LNCAP (cell line): ENCODE measurements at regions not wholly inside any gene's neighbourhood (a gene's known extent, or its start where the extent isn't known, plus 50 kb on each side); places are given as distances from the start of the nearest gene placed in this dataset.

ENCODE experiments used
- CTCF ChIP-seq: fragments of 450-650 bp; IDR thresholded peaks from 2 replicates; pipeline ENCODE4 v1.5.1; 2017; ENCODE audit warnings: mild to moderate bottlenecking

- TF ChIP-seq CTCF, result no peak
Measured at GRCh38 chr3:159560214-159560979, 428.2 kb upstream of the IL12A start.

GRCh38 chr3:159565313-159565712, 423.3 kb upstream of the IL12A start:
- TF ChIP-seq CTCF, result no peak

GRCh38 chr3:159583662-159584061, 405.0 kb upstream of the IL12A start:
- TF ChIP-seq CTCF, result no peak

GRCh38 chr3:159584421-159584820, 404.2 kb upstream of the IL12A start:
- TF ChIP-seq CTCF, result no peak

- peak; percentile 53; the same call in 1 of the 2 replicates for TF ChIP-seq CTCF
Measured at GRCh38 chr3:159586571-159587202, 401.9 kb upstream of the IL12A start.

DNA sequence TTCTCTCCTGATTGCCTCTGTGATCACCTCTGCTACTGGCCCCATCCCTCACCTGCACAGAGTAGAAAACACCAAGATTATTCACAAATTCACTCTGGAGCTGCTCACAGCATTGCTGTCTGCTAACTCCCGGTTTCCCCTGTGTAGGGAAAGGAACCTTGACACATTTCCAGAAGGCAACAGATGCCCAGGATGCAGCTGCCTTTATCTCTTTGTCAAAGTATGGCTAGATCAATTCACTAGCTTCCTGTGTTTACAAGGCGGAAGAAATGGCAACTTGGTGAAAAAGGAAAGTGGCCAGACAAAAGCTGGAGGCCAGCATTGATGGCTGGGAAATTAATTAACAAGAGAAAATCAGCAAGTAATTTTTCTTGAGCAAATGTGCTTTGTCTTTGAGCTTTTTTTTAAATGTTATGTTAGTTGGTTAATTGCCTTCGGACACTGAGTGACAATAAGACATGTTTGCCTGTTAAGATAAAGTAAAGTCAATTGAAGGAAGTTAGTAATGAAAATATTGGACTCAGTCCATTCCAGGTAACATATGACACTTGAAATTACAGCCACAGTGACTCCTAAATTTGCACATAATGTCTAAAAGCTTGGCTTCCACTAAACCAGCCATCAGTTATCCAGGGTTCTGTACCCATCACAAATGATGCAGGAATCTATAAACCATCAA, 394.6 kb upstream of the IL12A start:
- TF ChIP-seq CTCF, result no peak

DNA sequence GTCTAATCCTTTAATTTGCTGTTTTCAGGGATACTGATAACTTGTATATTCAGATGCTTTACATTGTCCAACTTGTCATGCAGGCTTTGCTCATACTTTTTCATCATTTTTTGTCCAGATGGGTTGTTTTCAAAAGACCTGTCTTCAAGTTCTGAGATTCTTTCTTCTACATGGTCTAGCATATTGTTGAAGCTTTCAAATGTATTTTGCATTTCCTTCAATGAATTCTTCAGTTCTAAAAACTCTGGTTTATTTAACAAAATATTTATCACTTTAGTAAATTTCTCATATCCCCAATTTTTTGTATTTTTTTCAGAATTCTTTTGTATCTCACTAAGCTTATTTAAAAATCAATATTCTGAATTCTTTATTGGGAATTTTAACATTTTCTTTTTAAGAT, 388.3 kb upstream of the IL12A start:
- TF ChIP-seq CTCF, result no peak
